HL-60 (cell line): ENCODE measurements at regions not wholly inside any gene's neighbourhood (a gene's known extent, or its start where the extent isn't known, plus 50 kb on each side); places are given as distances from the start of the nearest gene placed in this dataset.

Source experiments
- REST ChIP-seq: IDR thresholded peaks from 2 replicates; pipeline ENCODE4 v1.6.1; 2012; ENCODE audit warnings: low read depth; ENCODE audit not compliant: insufficient replicate concordance
- TF ChIP-seq, protein P1 (sequence below): IDR thresholded peaks from one replicate; pipeline ENCODE4 v1.5.1; 2011; ENCODE audit warnings: low read length, control low read depth, inconsistent platforms; ENCODE audit not compliant: insufficient read depth

- TF ChIP-seq, protein P1, sequence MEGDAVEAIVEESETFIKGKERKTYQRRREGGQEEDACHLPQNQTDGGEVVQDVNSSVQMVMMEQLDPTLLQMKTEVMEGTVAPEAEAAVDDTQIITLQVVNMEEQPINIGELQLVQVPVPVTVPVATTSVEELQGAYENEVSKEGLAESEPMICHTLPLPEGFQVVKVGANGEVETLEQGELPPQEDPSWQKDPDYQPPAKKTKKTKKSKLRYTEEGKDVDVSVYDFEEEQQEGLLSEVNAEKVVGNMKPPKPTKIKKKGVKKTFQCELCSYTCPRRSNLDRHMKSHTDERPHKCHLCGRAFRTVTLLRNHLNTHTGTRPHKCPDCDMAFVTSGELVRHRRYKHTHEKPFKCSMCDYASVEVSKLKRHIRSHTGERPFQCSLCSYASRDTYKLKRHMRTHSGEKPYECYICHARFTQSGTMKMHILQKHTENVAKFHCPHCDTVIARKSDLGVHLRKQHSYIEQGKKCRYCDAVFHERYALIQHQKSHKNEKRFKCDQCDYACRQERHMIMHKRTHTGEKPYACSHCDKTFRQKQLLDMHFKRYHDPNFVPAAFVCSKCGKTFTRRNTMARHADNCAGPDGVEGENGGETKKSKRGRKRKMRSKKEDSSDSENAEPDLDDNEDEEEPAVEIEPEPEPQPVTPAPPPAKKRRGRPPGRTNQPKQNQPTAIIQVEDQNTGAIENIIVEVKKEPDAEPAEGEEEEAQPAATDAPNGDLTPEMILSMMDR = no peak
- TF ChIP-seq REST = no peak
Measured at GRCh38 chr22:27648074-27648473, 153.5 kb downstream of the MN1 start.
